ENCODE measurements at regions not wholly inside any gene's neighbourhood (a gene's known extent, or its start where the extent isn't known, plus 50 kb on each side); places are given as distances from the start of the nearest gene placed in this dataset.

GRCh38 chr1:175861626-175862367, 118.4 kb upstream of the TNR start:
- Histone ChIP-seq H3K79me2 (ENCODE audit: control insufficient read depth, insufficient read depth, low read length) (no peaks in the 10 kb centered on the region), H3K27me3 (ENCODE audit: insufficient read depth, low read length, poor library complexity) (no peaks in the 10 kb centered on the region)

GRCh38 chr1:175857756-175858155, 114.4 kb upstream of the TNR start:
- H2BK5ac ChIP-seq (ENCODE audit: low read length) = no peak overlapping the region
- no peaks in the 10 kb centered on the region for H3K4me1 ChIP-seq (ENCODE audit: control insufficient read depth, low read depth, low read length)
- no peak overlapping the region for H3K4me3 ChIP-seq (ENCODE audit: low read length)
- H3K9ac ChIP-seq (ENCODE audit: low read length) = no peak overlapping the region
- H3K36me3 ChIP-seq (ENCODE audit: control insufficient read depth, insufficient read depth, low read length) = no peaks in the 10 kb centered on the region
- no peak overlapping the region for H3K4me2 ChIP-seq (ENCODE audit: low read length)
- H3K18ac ChIP-seq (ENCODE audit: low read length) = no peak overlapping the region
- H2BK15ac ChIP-seq (replicated peaks; ENCODE audit: low read depth) = no peak overlapping the region
- no peak overlapping the region for H2AK5ac ChIP-seq (ENCODE audit: low read length)
- no peak overlapping the region for H2BK120ac ChIP-seq (ENCODE audit: low read depth, low read length)
- H4K8ac ChIP-seq (ENCODE audit: low read depth, low read length) = no peak overlapping the region
- H3K56ac ChIP-seq (ENCODE audit: low read length) = peak overlapping the region; percentile 58
- no peak for DNase-seq
- WGBS (ENCODE audit: extremely low coverage, insufficient coverage, low lambda C conversion rate) = no CpG with 5 or more reads among the region's 6 CpGs
- H3K79me2 ChIP-seq (ENCODE audit: control insufficient read depth, insufficient read depth, low read length) = no peaks in the 10 kb centered on the region
- no peak overlapping the region for H4K5ac ChIP-seq (ENCODE audit: low read length)
- H3K27me3 ChIP-seq (ENCODE audit: insufficient read depth, low read length, poor library complexity) = no peaks in the 10 kb centered on the region
- H3K23ac ChIP-seq (ENCODE audit: low read length) = no peak overlapping the region
- no peak overlapping the region for H3K4ac ChIP-seq (ENCODE audit: low read depth, low read length)
- no peak overlapping the region for H3K27ac ChIP-seq (ENCODE audit: low read depth, low read length)
- no peaks in the 10 kb centered on the region for H3K79me1 ChIP-seq (ENCODE audit: low read length)

More at GRCh38 chr1:175861626-175862367, 118.4 kb upstream of the TNR start:
- Histone ChIP-seq H4K8ac (ENCODE audit: low read depth, low read length) (no peak overlapping the region), H2BK5ac (ENCODE audit: low read length) (no peak overlapping the region), H3K4me1 (ENCODE audit: control insufficient read depth, low read depth, low read length) (peaks cover 3% of the 10 kb centered on the region), H3K18ac (ENCODE audit: low read length) (peak overlapping the region; percentile 0), H3K4me2 (ENCODE audit: low read length) (no peak overlapping the region), H3K4ac (ENCODE audit: low read depth, low read length) (no peak overlapping the region), H4K5ac (ENCODE audit: low read length) (no peak overlapping the region), H3K79me1 (ENCODE audit: low read length) (no peaks in the 10 kb centered on the region), H3K56ac (ENCODE audit: low read length) (no peak overlapping the region), H3K4me3 (ENCODE audit: low read length) (no peak overlapping the region), H2AK5ac (ENCODE audit: low read length) (no peak overlapping the region), H2BK15ac (replicated peaks; ENCODE audit: low read depth) (no peak overlapping the region), H3K9ac (ENCODE audit: low read length) (no peak overlapping the region), H3K36me3 (ENCODE audit: control insufficient read depth, insufficient read depth, low read length) (no peaks in the 10 kb centered on the region), H2BK120ac (ENCODE audit: low read depth, low read length) (no peak overlapping the region), H3K27ac (ENCODE audit: low read depth, low read length) (no peak overlapping the region), H3K23ac (ENCODE audit: low read length) (no peak overlapping the region)
- no CpG with 5 or more reads among the region's 8 CpGs for WGBS (ENCODE audit: extremely low coverage, insufficient coverage, low lambda C conversion rate)
- no peak for DNase-seq

DNA sequence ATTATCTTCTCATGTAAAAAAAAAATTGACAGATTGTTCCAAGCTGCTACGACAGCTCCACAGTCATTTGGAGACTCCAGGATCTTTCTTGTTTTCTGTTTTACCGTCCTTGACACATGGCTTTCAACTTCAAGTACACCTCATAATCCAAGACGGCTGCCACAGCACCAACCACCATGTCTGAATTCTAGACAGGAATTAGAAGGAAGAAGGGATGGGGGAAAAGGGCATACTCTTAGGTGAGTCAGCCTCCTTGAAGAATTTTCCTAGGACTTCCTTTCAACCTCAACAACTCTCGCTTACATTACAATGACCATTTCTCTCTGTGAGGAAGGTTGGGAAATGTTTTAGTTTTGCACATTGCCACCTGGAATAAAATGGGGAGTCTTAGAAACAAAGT, 110.3 kb upstream of the TNR start:
- Histone ChIP-seq H3K9ac (ENCODE audit: low read length) (no peak overlapping the region), H3K36me3 (ENCODE audit: control insufficient read depth, insufficient read depth, low read length) (no peaks in the 10 kb centered on the region), H3K4me1 (ENCODE audit: control insufficient read depth, low read depth, low read length) (no peaks in the 10 kb centered on the region), H3K23ac (ENCODE audit: low read length) (no peak overlapping the region), H4K5ac (ENCODE audit: low read length) (no peak overlapping the region), H3K4me2 (ENCODE audit: low read length) (no peak overlapping the region), H2AK5ac (ENCODE audit: low read length) (no peak overlapping the region), H2BK5ac (ENCODE audit: low read length) (no peak overlapping the region), H3K79me2 (ENCODE audit: control insufficient read depth, insufficient read depth, low read length) (no peaks in the 10 kb centered on the region), H3K56ac (ENCODE audit: low read length) (no peak overlapping the region), H2BK120ac (ENCODE audit: low read depth, low read length) (no peak overlapping the region), H4K8ac (ENCODE audit: low read depth, low read length) (no peak overlapping the region), H2BK15ac (replicated peaks; ENCODE audit: low read depth) (no peak overlapping the region), H3K79me1 (ENCODE audit: low read length) (no peaks in the 10 kb centered on the region), H3K4ac (ENCODE audit: low read depth, low read length) (no peak overlapping the region), H3K27ac (ENCODE audit: low read depth, low read length) (no peak overlapping the region), H3K4me3 (ENCODE audit: low read length) (no peak overlapping the region), H3K27me3 (ENCODE audit: insufficient read depth, low read length, poor library complexity) (no peaks in the 10 kb centered on the region), H3K18ac (ENCODE audit: low read length) (no peak overlapping the region)
- no CpG with 5 or more reads among the region's 4 CpGs for WGBS (ENCODE audit: extremely low coverage, insufficient coverage, low lambda C conversion rate)
- no peak for DNase-seq

- no peak for DNase-seq
- no peak overlapping the region for H2BK5ac ChIP-seq (ENCODE audit: low read length)
- H3K18ac ChIP-seq (ENCODE audit: low read length) = no peak overlapping the region
- H3K79me1 ChIP-seq (ENCODE audit: low read length) = no peaks in the 10 kb centered on the region
- H4K5ac ChIP-seq (ENCODE audit: low read length) = no peak overlapping the region
- no peak overlapping the region for H3K23ac ChIP-seq (ENCODE audit: low read length)
- no peak overlapping the region for H3K9ac ChIP-seq (ENCODE audit: low read length)
- no peak overlapping the region for H2BK120ac ChIP-seq (ENCODE audit: low read depth, low read length)
- H3K4me1 ChIP-seq (ENCODE audit: control insufficient read depth, low read depth, low read length) = no peaks in the 10 kb centered on the region
- H3K27me3 ChIP-seq (ENCODE audit: insufficient read depth, low read length, poor library complexity) = no peaks in the 10 kb centered on the region
- no peaks in the 10 kb centered on the region for H3K36me3 ChIP-seq (ENCODE audit: control insufficient read depth, insufficient read depth, low read length)
- WGBS (ENCODE audit: extremely low coverage, insufficient coverage, low lambda C conversion rate) = no CpG with 5 or more reads among the region's 2 CpGs
- H3K79me2 ChIP-seq (ENCODE audit: control insufficient read depth, insufficient read depth, low read length) = no peaks in the 10 kb centered on the region
- H3K4me2 ChIP-seq (ENCODE audit: low read length) = no peak overlapping the region
- H3K56ac ChIP-seq (ENCODE audit: low read length) = no peak overlapping the region
- no peak overlapping the region for H3K27ac ChIP-seq (ENCODE audit: low read depth, low read length)
- no peak overlapping the region for H3K4ac ChIP-seq (ENCODE audit: low read depth, low read length)
- H3K4me3 ChIP-seq (ENCODE audit: low read length) = no peak overlapping the region
- H4K8ac ChIP-seq (ENCODE audit: low read depth, low read length) = no peak overlapping the region
- no peak overlapping the region for H2AK5ac ChIP-seq (ENCODE audit: low read length)
- H2BK15ac ChIP-seq (replicated peaks; ENCODE audit: low read depth) = no peak overlapping the region
Observed at GRCh38 chr1:175851749-175852148, 108.4 kb upstream of the TNR start.

DNA sequence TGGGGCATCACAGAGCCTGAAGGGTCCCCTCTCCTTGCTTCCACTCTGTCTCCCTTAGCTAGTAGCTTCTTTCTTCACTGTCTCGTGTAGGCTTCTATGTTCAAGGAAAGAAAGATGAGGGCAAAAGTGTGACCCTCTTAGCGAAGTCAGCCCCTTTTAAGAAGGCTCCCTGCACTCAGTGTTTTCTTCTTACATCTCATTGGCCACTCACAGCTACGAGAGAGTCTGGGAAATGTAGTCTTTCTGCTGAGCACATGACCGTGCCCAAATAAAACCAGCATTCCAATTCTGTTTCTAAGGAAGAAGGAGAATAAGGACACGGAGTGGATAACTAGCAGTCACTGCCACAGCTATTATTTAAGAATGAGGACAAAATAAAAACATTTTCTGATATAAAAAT, 104.9 kb upstream of the TNR start:
- WGBS (ENCODE audit: extremely low coverage, insufficient coverage, low lambda C conversion rate) = no CpG with 5 or more reads among the region's 5 CpGs

DNA sequence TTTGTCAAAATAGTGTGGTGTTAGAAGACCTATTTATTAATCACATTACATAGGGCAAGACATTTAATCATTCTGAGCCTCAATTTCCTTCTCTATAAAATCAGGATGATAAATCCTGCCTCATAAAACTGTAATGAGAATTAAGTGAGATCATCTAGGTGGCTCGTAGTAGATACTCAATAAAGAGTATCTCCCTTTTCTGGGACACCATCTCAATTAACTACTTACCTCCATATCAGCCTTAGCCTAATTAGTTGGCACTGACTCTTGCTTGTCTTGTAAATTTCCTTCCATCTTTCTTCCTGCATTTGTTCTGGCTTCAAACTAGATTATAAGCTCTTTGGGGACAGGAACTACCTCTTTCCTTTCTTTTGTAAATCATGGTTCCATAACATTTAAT, 102.6 kb upstream of the TNR start:
- peaks cover 7% of the 10 kb centered on the region for H3K4me1 ChIP-seq (ENCODE audit: control insufficient read depth, low read depth, low read length)
- no peak overlapping the region for H2BK5ac ChIP-seq (ENCODE audit: low read length)
- no peak overlapping the region for H3K9ac ChIP-seq (ENCODE audit: low read length)
- H3K23ac ChIP-seq (ENCODE audit: low read length) = no peak overlapping the region
- no peaks in the 10 kb centered on the region for H3K36me3 ChIP-seq (ENCODE audit: control insufficient read depth, insufficient read depth, low read length)
- no peak overlapping the region for H2BK15ac ChIP-seq (replicated peaks; ENCODE audit: low read depth)
- no peak overlapping the region for H3K18ac ChIP-seq (ENCODE audit: low read length)
- no peaks in the 10 kb centered on the region for H3K27me3 ChIP-seq (ENCODE audit: insufficient read depth, low read length, poor library complexity)
- H3K79me1 ChIP-seq (ENCODE audit: low read length) = no peaks in the 10 kb centered on the region
- no peak overlapping the region for H2AK5ac ChIP-seq (ENCODE audit: low read length)
- no peaks in the 10 kb centered on the region for H3K79me2 ChIP-seq (ENCODE audit: control insufficient read depth, insufficient read depth, low read length)
- no peak overlapping the region for H3K4ac ChIP-seq (ENCODE audit: low read depth, low read length)
- H2BK120ac ChIP-seq (ENCODE audit: low read depth, low read length) = no peak overlapping the region
- H3K56ac ChIP-seq (ENCODE audit: low read length) = no peak overlapping the region
- no peak overlapping the region for H4K5ac ChIP-seq (ENCODE audit: low read length)
- no peak overlapping the region for H3K4me2 ChIP-seq (ENCODE audit: low read length)
- H3K27ac ChIP-seq (ENCODE audit: low read depth, low read length) = no peak overlapping the region
- no peak for DNase-seq
- no peak overlapping the region for H4K8ac ChIP-seq (ENCODE audit: low read depth, low read length)
- no CpG with 5 or more reads among the region's 1 CpG for WGBS (ENCODE audit: extremely low coverage, insufficient coverage, low lambda C conversion rate)
- H3K4me3 ChIP-seq (ENCODE audit: low read length) = no peak overlapping the region

More for the DNA sequence above, 104.9 kb upstream of the TNR start:
- H3K27ac ChIP-seq (ENCODE audit: low read depth, low read length) = no peak overlapping the region
- no peak overlapping the region for H3K4ac ChIP-seq (ENCODE audit: low read depth, low read length)
- H3K27me3 ChIP-seq (ENCODE audit: insufficient read depth, low read length, poor library complexity) = no peaks in the 10 kb centered on the region
- H3K36me3 ChIP-seq (ENCODE audit: control insufficient read depth, insufficient read depth, low read length) = no peaks in the 10 kb centered on the region
- no peak overlapping the region for H2BK15ac ChIP-seq (replicated peaks; ENCODE audit: low read depth)
- peak overlapping the region; percentile 19 for H3K4me2 ChIP-seq (ENCODE audit: low read length)
- no peak overlapping the region for H2AK5ac ChIP-seq (ENCODE audit: low read length)
- no peak overlapping the region for H2BK5ac ChIP-seq (ENCODE audit: low read length)
- no peaks in the 10 kb centered on the region for H3K79me2 ChIP-seq (ENCODE audit: control insufficient read depth, insufficient read depth, low read length)
- H3K4me1 ChIP-seq (ENCODE audit: control insufficient read depth, low read depth, low read length) = peaks cover 3% of the 10 kb centered on the region
- no peak overlapping the region for H3K18ac ChIP-seq (ENCODE audit: low read length)
- H3K56ac ChIP-seq (ENCODE audit: low read length) = peak overlapping the region; percentile 66
- no peak overlapping the region for H4K8ac ChIP-seq (ENCODE audit: low read depth, low read length)
- no peaks in the 10 kb centered on the region for H3K79me1 ChIP-seq (ENCODE audit: low read length)
- H4K5ac ChIP-seq (ENCODE audit: low read length) = peak overlapping the region; percentile 47
- H3K4me3 ChIP-seq (ENCODE audit: low read length) = no peak overlapping the region
- H3K23ac ChIP-seq (ENCODE audit: low read length) = no peak overlapping the region
- no peak overlapping the region for H3K9ac ChIP-seq (ENCODE audit: low read length)
- no peak for DNase-seq
- H2BK120ac ChIP-seq (ENCODE audit: low read depth, low read length) = no peak overlapping the region

Data from mesendoderm (in vitro differentiated cells).